ENCODE measurements at regions not wholly inside any gene's neighbourhood (a gene's known extent, or its start where the extent isn't known, plus 50 kb on each side); places are given as distances from the start of the nearest gene placed in this dataset.
A peak's percentile ranks its signal among the peaks of the same experiment; 100 is the strongest.
"Not testable (repeated sequence)": the region's sequence is repeated elsewhere in the genome, so short reads cannot be mapped to it uniquely, and the experiment has no call there.

DNA sequence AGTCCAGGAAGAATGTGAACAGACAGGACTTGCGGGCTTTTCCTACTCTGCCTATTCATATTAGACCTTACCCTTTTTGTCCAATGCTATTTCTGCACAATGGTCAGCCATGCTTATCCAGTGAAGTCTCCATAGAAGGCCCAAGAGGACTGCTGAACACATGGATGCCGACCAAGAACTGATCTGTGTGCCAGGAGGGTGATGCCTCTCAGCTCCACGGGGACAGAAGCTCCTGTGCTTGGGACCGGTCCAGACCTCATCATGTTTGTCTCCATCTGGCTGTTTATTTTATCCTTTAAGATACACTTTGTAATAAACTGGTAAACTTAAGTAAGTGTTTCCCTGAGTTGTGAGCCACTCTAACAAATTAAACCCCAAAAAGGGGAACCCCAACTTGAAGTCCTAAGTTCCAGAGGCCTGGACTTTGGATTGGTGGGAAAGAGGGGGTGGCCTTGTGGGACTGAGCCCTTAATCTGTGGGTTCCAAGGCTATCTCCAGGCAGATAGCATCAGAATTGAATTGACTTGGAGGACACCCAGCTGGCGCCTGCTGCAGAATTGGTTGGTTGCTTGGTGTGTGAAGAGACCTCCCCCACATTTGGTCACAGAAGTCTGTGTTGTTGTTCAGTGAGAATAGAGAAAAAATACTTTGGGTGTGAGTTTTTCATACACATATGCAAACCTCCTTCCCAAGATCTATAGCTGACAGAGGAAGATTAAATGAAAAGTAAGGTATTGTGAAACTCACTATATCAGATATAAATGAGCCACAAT, 57.9 kb upstream of the ANKH start:
- Mint-ChIP-seq H3K9me3 (no peaks in the 10 kb centered on the region), H3K27ac (no peak overlapping the region), H3K36me3 (ENCODE audit: low read depth) (no peaks in the 10 kb centered on the region), H3K27me3 (no peaks in the 10 kb centered on the region), H3K4me1 (ENCODE audit: low read depth) (peaks cover 42% of the 10 kb centered on the region), H3K4me3 (no peak overlapping the region)

DNA sequence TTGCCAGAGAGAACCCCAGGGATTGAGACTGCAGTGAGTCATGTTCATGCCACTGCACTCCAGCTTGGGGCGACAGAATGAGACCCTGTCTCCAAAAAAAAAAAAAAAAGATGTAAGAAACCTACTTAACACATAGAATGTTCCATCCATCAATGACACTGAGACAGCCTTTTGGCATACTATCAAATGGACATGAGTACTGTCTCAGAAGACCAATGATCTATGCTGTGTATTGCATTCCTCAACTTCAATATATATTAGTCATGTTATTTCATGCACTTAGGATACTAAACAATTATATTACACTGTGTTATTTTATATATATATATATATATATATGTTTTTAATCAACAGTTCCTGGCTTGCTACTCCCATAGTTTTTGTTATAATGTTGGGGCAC, 57.1 kb upstream of the ANKH start:
- Mint-ChIP-seq H3K27ac (no peak overlapping the region), H3K9me3 (no peaks in the 10 kb centered on the region), H3K4me1 (ENCODE audit: low read depth) (peaks cover 48% of the 10 kb centered on the region), H3K36me3 (ENCODE audit: low read depth) (no peaks in the 10 kb centered on the region), H3K27me3 (no peaks in the 10 kb centered on the region), H3K4me3 (no peak overlapping the region)

DNA sequence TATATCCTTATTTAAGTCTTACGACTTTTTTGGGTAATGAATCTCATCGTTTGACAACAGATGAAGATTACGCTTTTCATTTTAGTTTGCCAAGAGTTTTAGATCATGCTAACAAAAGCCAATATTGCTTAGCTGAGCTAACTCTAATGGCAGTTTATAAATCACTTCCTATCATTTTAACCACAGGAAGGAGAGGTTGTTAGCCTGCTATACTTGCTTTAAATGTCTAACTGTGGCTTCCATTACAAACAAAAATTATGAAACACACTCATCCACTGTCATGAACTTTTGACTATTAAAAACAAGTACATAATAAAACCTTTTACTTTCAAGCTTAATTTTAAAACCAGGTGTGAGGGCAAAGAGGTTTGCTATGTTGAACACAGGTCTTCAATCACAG, 53.7 kb upstream of the ANKH start:
- Mint-ChIP-seq H3K4me1 (ENCODE audit: low read depth) (peaks cover 64% of the 10 kb centered on the region), H3K9me3 (no peaks in the 10 kb centered on the region), H3K36me3 (ENCODE audit: low read depth) (no peaks in the 10 kb centered on the region), H3K27ac (peak overlapping the region; percentile 90), H3K4me3 (peak overlapping the region; percentile 57), H3K27me3 (no peaks in the 10 kb centered on the region)

DNA sequence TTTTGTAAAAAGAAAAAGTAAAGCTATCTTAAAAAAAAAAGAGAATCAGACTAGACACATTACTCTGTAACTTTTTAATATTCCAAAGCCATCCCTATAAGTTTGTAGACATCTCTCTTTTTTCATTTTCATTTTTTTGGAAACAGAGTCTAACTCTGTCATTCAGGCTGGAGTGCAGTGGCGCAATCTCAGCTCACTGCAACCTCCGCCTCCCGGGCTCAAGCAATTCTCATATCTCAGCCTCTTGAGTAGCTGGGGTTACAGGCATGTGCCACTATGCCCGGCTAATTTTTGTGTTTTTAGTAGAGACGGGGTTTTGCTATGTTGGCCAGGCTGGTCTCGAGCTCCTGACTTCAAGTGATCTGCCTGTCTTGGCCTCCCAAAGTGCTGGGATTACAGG, 51.4 kb upstream of the ANKH start:
- H3K4me3 Mint-ChIP-seq; H3K27me3 Mint-ChIP-seq; H3K36me3 Mint-ChIP-seq (ENCODE audit: low read depth); H3K27ac Mint-ChIP-seq; H3K9me3 Mint-ChIP-seq: not testable (repeated sequence)
- peaks cover 71% of the 10 kb centered on the region for H3K4me1 Mint-ChIP-seq (ENCODE audit: low read depth)

DNA sequence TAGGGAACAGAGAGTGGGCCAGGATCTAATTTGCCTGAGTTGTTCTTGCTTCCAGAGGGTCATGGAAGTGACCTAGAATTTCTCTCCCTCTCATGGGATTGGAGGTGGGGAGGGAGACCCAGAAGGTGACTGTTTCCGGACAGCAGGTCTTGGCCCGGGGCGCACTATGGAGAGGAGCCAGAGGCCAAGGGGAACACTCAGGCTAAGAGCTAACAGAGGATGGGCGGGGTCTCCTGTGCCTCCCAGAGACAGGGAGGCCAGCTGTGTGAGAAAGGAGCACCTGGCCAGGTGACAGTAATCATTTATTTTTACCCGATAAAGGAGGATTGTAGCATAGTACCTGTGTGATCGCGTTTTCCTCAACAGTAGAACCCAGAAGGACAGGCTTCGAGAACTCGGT, 50.9 kb upstream of the ANKH start:
- no peaks in the 10 kb centered on the region for H3K9me3 Mint-ChIP-seq
- H3K27ac Mint-ChIP-seq: peak overlapping the region; percentile 17
- H3K27me3 Mint-ChIP-seq: no peaks in the 10 kb centered on the region
- no peak overlapping the region for H3K4me3 Mint-ChIP-seq
- H3K36me3 Mint-ChIP-seq (ENCODE audit: low read depth): no peaks in the 10 kb centered on the region
- H3K4me1 Mint-ChIP-seq (ENCODE audit: low read depth): peaks cover 68% of the 10 kb centered on the region
